HG03045 (cell line): ENCODE measurements at regions not wholly inside any gene's neighbourhood (a gene's known extent, or its start where the extent isn't known, plus 50 kb on each side); places are given as distances from the start of the nearest gene placed in this dataset.

Source experiments
- ATAC-seq: cut with Tn5 transposase; IDR thresholded peaks from one replicate; pipeline ENCODE4 v1.9.1; 2021; ENCODE audit warnings: mild to moderate bottlenecking, moderate library complexity; ENCODE audit not compliant: unreplicated experiment

DNA sequence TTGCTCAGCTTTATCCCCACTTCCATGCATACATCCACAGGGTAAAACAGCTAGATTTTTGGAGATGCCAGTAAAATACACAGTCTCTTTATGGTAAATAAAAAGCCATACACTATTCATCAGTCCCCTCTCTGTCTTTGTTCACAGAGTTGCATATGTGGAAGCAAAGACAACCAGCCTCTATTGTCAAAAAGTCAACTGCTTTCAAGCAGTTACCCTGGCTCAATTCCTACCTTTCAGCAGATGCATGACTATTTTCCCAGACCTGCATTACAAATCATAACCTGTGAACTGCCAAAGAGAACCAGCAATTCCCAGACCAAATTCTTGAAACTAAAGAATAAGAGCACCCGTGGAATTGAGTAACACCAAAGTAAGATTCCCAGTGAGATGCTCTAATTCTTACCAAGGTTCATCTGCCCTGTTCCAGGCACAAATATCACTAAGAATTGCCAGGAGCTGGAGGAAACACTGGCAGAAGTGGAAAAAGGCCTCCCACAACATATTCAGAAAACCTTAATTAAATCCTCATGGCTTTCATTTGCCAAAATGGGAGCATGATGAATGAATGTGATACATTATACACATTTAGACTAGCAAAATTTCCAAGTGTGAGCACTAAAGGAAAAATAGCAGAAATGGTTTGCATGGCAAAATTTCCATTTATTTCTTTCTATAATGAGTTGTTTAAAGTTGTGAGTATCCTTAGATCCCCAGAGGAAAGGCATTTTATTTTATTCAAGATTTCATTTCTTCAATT lies 391.2 kb upstream of the ADGRL3 start:
- ATAC-seq, result no peak

DNA sequence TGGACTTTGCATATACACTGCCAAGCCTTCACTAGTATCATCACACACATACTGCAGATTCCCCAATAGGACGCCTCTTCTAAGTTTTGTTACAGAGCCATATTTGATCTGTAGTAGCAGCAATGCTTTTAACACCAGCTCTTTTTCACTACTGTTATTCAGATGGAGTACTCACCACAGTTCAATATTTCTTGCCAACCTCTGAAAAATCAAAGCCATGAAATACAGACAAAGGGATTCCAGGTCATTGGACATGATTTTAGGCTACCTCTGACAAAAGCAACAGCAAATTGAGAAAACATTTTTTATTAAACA lies 390.7 kb upstream of the ADGRL3 start:
- no peak for ATAC-seq

DNA sequence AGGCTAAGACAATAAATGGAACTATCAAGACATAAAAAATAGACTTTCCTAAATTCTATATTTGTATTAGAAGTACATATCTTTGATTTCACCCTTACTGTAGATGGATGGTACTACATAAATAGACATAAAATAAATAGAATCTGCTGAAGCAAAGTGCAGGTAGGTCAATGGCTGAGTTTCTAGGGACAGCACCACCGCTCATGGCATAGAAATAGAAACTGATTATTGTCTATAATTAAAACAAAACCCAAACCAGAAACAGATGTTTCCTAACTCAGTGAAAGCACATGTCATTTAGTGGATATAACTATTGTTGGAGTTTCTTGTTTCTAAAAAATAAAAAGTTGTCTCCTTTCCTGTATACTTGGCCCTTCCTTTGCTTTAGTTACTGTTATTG lies 387.3 kb upstream of the ADGRL3 start:
- no peak for ATAC-seq

DNA sequence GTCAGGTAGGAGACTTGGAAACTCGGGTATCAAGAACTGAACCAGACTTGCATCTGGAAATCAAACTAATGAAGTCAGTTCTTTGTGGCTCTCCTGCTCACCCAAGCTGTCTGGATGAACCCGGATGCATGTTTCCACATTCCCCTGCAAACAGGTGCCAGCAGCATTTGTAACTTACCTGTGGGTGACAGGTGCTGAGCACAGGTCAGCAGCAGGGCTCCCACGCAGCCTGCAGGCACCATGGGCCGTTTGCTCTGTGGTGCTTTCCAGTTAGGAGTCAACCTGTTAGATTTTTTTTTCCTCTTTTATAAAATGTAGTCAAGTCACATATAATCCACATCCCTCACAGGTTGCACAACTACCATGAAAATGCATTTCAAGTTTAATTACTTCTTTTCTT lies 385.6 kb upstream of the ADGRL3 start:
- no peak for ATAC-seq

DNA sequence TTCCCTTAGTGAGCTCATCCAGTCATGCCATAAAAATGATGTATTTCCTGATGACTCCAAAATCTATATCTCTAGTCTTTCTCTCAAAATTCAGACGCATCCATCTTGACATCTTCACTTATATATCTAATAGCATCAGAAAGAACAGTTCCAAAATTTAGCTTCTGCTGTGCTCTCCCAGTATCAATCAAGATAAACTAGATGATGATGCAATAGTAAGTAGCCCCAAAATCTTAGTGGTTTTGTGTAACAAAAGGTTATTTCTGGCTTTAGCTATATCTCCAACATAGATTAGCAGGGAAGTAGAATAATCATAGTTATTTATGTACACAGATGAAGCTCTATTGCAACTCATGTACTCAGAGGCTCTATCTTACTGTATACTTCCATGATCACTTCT lies 382.5 kb upstream of the ADGRL3 start:
- no peak for ATAC-seq

DNA sequence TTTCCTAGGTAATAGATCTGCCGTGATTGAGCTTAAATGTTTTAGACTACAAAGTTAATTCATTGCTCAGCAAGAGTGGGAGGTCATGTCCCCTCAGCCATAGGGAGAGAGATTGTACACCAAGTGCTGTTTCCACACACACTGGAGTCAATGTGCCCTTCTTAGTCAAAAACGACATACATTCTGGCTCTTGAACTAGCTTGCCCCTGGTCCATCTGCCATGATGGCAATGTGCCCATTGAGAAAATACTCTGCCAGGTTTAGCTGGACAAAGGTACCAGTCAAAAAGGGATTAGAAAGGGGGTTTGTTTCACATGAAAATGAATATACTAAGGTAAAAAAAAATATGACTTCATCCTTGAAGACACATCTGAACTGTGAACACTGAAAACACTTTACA lies 377.1 kb upstream of the ADGRL3 start:
- ATAC-seq, result no peak

DNA sequence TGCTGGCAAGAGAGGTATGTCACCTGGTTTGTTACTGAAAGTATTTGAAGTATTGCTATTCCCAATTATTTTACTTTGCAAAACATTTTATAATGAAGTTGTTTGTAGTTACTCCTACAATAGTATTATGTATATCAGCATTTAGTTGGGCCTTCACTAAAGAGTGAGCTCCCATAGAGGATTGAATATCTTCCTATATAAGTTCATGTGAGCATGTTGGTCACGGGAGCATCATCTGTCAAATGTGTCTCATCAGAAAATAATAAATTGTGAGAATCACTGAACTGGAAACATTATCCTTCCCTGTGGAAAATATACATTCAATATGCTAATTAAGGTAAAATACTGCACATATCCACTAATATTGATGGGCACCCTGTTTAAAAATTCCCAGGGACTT lies 360.1 kb upstream of the ADGRL3 start:
- ATAC-seq, result no peak

DNA sequence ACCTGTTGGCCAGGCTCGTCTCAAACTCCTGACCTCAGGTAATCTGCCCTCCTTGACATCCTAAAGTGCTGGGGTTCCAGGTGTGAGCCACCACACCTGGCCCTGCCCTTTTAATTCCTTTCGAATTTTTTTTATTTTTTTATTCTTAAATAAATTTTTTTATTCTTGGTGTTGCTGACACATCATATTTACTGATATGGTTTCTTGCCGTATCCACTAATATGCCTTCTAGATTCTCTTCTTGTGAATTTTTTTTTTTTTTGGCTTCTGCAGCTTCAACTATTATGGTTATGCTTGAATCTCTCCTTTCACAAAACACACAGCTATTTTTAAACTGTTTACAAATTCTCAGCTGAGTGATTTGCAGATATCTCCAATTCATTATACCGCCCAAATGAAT lies 353.4 kb upstream of the ADGRL3 start:
- ATAC-seq, result no peak

DNA sequence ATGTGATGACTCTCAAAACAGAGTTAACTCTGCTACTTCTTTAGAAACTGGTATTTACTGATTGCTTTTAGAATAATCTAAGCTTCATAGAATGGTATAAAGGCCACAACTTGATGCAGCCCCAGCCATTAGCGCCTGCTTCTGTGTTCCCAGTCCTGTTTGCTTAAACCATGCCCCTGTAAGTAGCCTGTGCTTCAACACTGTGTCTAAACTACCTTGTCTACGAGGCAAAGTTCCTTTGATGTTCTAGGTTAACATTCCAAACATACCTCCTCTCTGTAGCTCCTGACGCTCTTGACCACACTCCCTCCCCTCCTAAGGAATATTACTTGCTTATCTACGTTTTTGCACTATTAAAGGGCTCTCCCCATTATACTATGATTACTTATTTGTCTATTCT lies 352.5 kb upstream of the ADGRL3 start:
- no peak for ATAC-seq

DNA sequence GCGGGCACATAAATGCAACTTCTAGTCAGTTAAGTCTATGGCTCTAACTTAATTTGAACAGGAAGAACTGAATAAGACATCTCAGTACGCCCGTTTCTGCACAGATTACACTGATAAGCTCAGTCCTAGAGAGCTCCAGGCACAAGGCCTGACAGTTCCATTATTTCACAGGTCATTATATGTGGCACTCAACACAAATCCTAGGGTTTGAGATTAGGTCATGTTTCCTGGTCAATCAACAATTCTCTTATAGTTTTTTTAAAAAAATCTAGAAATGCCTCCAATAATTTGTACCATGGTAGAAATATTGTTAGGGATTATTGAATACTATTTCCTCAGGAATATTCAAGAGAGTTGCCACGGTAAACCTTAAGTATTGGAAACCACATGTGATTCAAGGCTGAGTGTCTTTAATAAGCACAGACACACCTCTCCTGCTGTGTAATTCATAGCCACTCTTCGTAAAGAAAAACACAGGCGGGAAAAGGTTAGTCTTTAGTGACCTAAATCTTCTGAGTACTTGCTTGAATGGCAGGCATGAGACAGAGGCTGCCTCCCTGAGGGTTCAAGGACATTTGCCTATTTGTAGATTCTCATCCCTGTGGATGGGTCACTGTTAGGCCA lies 342.9 kb upstream of the ADGRL3 start:
- no peak for ATAC-seq

DNA sequence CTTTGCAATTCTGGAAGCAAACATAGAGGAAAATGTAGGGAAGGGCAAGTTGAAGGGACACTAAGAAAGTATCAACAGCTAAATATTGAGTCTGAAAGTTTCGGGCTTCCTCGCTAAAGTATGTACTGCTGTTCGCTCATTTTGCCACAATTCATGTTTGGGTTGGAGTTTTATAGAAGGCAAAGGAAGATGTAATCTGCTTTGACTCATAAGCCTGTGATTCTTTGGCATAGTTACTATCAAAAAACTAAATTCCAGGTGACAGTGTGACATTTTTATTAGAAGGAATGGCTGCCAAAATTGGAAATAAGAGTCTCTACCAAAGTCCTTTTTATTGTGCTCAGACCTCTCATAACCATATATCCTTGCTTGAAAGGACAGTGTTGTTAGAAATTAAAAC lies 336.7 kb upstream of the ADGRL3 start:
- no peak for ATAC-seq

DNA sequence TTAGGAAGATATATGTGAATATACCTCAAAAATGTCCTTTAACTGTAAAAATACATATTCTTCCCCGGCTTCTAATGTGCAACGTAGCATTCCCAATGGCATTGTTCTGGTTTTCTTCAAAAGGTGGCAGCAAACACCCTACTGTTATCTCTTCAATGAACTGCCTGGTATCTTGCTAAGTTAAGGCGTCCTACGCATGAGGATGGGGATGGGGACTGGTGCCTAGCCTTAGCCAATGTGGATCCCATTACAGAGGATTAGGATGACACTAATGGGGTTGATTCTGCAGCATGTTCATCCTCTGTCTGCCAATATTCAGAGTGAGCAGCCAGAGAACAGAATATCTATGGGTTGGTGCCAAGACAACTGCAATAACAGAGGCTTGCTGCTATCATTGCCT lies 334.9 kb upstream of the ADGRL3 start:
- no peak for ATAC-seq

DNA sequence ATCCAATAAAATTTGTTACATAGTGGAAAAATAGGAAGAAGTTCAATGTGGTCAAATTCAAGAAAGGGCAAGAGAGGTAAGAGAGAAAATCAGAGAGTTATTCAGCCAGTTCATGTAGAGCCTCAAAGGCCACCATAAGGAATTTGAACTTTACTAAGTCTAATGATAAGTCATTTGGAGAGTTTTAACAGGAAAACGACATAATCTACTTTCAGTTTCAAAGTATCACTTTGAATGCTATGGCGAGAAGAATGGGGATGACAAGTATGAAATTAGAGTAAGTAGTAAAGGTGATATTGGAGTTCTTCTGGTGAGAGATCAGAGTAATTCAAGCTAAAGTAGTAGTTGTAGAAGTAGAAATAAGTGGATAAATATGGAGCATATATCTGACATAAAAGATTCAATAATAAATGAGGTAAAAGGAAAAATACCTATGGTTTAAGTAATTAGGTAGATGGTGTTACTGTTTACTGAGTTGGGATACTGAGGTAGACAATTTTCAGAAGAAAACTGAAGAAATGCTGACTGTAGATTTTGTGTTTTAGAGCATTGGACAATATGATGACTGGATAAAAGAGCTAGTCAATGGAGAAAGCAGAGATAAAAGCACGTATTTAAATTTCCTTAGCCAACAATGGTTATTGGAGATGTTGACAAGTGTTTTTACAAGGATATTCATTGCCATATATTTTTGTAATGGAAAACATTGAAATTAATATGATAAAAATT lies 331.7 kb upstream of the ADGRL3 start:
- ATAC-seq, result no peak

DNA sequence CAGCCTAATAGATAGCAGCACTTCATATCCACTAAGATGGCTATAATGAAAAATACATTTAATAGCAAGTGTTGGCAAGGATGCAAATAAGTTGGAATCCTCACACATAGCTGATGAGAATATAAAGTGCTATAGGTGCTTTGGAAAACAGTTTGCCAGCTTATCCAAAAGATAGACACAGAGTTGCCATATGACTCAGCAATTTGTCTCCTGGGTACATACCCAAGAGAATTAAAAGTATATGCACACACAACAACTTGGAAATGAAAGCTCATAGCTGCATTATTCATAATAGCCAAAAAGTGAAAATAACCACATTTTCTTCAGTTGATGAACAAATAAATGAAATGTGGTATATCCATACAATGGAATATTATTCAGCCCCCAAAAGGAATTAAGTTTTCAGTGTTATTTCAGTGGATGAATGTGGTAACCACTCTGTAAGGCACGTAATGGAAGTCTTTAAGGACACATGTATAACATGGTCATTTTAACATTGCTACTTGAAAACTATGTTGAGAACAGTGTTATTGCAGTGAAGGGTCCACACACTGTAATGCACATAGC lies 320.9 kb upstream of the ADGRL3 start:
- ATAC-seq, result no peak

DNA sequence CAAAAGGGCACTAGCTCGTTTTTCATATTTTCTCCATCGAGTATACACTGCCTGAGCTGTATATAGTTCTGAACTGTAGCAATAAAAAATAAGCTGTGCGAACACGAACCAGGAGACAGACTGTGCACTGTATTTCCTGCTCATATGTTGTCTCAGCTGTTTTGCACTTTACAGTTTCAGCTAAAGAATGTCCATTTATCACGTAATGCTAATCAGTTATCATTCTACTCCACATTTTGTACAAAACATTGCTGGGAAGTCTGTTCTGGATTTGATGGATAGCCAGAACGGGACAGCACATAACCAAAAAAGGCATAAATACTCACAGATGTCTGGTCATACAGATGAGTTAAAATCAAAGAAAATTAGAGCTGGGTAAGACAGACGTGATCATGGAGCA lies 315.5 kb upstream of the ADGRL3 start:
- ATAC-seq, result no peak

DNA sequence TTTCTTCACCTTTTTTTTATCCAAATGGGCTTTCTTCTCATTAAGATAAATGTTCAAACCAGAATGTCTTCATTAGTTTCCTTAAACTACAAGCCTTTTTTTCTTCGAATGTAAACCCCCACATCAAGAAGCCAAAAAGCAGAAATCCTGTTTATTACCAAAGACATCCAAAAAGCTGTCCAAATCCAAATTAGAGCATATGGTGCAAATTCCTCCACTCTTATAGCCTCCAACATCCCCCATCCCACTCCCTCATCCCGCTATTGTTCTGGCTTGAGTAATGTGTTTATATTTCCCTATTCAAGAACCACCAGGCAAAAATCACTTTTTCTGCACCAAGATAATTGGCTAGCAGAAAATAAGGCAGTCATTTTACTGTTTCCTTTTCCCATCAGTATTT lies 315.1 kb upstream of the ADGRL3 start:
- no peak for ATAC-seq

DNA sequence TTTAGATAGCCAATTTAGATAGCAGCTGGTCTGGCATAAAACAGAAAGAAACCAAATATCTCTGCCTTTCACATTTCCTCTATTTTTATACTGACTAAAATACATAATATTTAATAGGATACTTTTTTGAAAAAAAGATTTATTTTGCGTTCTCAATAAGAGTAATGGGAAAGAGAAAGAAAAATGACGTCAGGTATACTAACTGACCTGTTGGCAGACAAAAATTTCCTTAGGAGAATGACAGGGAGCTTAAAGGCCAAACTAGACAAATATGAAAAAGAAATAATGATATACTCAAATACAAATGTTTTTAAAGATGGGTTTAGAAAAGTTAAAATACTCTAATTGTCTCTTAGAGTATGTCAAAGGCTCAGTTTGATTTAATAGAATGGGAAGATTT lies 309.4 kb upstream of the ADGRL3 start:
- ATAC-seq, result no peak

DNA sequence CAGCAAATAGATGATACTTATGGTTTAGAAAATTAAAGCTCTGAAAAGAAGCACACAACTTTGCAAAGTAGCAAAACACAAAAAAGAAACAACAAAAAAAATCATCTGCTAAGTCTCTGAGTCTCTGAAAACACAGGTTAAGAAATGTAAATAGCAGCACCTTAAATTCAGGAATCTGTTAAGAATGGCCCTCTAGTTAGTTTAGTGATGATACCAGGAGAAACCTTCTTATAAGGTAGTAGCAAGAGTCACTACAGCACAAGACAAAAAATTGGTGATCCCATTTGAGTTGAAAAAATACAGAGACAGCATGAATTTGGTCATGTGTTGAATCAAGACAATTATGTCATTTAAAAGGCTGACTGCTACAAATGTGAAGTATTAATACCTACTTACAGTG lies 308.2 kb upstream of the ADGRL3 start:
- ATAC-seq, result no peak

DNA sequence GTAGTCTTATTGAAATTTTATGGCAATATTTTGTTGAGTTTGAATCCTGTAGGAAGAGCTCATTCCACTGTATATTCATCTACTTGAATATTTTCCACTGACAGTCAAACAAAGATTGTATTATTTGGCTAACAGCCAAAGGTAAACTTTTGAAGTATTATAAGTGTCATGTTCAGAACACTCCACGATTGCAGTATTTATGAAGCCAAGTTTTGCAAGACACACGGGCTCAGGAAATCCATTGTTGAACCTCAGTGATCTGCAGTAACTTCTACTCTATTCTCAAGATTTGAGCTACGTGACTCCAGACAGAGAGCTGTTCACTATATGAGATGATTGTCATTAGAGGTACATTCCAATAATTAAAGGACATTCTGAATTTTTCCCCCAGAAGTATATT lies 302.7 kb upstream of the ADGRL3 start:
- ATAC-seq, result no peak

DNA sequence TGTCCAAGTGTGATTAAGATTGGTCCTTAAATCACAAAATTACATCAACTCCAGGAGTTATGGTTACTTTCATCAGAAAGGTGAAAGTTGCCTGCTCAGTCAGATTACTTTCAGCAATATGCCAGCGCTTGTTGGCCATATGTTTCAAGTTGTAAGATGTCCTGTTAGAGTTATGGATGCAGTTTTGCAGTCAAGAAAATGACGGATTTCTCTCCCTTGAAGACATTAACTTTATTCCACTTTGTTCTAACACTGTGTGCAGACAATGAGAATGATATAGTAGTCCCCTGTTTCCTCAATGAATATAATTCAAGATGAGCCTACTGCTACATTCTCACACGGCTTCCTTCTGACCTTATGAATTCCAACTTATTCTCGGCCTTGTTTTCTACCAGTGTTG lies 295.0 kb upstream of the ADGRL3 start:
- no peak for ATAC-seq

DNA sequence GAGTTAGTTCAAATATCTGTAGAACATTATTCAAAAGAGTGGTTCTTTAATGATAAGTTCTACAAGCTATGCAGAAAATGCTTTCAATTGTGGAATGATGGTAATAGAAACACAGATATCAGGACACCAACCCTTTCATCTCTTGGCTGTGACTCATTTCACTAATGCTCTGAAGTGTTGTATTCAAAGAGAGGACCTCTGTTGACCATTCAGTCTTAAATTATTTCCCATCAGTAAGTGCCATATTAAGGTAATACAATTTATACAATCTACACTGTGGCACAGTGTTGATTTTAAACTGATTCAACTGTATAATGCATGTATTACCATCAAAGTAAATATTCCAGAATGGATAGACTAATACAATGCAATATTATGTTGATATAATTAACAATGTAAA lies 289.0 kb upstream of the ADGRL3 start:
- no peak for ATAC-seq

DNA sequence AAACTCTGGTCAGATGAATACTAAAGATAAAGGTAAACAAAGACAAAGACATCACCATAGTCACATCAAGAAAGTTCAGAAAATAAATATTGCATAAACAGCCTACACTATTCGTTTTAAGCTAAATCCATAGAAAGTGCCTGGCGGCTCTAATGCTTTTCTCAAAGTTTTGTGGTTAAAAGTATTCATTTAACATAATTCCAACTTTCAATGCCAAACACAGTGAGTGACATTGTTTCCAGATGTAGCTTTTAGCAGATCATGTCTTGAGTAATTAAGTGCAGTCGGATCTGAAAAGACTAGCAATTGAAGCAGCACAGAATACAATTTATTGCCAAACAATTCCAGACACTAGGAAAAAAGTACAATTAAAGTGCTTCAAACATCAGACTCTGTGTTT lies 287.1 kb upstream of the ADGRL3 start:
- ATAC-seq, result no peak
